Effector CD4-positive, alpha-beta T cell (primary cell): ENCODE measurements at regions not wholly inside any gene's neighbourhood (a gene's known extent, or its start where the extent isn't known, plus 50 kb on each side); places are given as distances from the start of the nearest gene placed in this dataset.

Experiments used
- DNase-seq: peaks from one replicate; pipeline ENCODE4 v3.0.0-alpha.2; 2020

DNA sequence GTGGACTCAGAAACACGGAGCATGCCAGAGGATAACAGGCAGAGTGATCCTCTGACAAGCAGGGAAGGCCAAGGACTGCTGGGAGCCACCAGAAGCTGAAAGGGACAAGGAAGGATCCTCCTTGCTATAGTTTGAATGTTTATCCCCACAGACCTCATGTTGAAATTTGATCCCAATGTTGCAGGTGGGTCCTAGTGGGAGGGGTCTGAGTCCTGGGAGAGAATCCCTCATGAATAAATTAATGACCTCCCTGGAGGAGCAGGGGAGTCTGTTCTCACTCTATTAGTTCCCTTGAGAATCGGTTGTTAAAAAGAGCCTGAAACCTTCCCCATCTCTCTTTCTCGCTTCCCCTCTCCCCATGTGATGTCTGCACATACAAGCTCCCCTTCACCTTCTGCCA lies 124.4 kb downstream of the FBXO15 start:
- no peak for DNase-seq

DNA sequence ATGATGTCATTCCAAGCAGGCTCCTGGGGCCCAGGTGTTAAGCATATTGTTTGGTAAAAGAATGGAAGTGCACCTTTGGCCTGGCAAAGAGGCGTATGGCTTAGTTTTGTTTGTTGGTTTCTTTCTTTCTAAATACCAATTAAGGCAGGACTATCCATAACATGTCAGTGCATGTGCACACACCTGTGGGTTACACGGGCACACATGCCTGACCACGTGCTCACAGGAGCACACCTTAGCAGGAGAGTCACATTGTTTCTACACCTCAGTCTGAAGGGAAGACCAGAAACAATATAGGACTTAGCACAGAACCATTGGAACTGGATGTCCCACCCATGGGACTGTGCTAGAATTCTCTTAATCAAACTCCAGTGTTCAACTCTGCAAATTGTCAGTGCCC lies 127.8 kb downstream of the FBXO15 start:
- no peak for DNase-seq

DNA sequence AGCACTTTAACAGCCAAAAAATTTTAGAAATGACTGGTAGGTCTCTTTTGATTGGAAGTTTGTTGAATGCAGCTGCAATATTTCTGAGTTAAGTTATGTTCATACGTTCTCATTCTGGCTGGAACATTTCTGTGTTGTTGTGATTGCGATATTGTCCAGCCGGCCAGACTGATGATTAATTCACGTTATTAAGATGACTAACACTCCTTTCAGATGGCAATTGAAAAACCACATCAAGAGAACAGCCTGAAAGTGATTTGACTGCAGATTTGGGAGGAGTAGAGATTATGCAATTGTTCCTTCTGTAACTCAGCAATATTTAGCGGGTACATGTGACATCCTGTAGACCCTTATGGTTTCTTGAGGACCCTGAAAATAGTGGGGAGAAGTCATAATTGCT lies 133.7 kb downstream of the FBXO15 start:
- no peak for DNase-seq

DNA sequence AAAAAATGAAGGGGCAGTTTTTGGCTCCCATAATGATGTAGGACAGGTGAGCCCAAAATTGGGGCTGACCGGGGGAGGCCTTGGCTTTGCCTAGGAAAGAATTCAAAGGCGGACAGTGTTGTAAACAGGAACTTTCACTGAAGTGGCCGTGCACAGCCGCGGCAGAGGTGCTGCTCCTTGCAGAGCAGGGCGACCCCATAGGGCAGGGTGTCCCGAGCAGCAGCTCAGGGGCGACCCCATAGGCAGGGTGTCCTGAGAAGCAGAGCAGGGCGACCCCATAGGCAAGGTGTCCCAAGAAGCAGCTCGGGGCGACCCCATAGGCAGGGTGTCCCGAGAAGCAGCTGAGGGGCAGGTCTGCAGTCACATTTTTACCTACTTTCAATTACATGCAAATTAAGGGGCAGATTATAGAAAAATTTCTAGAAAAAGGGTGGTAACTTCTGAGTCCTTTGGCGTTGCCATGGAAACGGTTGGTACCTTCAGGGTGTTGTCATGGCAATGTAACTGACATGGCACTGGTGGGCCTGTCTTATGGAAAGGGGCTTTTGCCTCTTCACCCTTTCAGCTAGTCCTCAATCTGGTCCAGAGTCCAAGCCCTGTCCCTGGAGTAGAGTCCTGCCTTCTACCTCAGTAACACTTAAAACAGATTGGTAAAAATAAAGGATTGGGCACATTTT lies 134.5 kb downstream of the FBXO15 start:
- DNase-seq: no peak

DNA sequence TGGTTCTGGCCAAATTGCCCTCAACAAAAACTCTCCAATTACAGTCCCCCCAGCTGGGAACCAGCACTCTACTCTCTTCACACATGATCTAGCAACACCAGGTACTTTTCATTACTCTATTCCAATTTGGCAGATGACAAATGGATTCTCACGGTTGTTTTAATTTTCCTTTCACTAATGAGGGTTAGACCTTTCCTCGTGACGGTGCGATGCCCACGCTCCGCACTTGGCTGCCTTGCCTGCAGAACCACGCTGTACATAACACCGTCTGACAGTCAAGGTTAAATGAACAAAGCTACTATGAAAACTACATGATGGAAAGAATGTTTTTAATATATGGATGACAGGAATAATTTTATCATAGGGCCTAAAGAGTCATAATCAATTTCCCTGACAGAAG lies 141.5 kb downstream of the FBXO15 start:
- no peak for DNase-seq

DNA sequence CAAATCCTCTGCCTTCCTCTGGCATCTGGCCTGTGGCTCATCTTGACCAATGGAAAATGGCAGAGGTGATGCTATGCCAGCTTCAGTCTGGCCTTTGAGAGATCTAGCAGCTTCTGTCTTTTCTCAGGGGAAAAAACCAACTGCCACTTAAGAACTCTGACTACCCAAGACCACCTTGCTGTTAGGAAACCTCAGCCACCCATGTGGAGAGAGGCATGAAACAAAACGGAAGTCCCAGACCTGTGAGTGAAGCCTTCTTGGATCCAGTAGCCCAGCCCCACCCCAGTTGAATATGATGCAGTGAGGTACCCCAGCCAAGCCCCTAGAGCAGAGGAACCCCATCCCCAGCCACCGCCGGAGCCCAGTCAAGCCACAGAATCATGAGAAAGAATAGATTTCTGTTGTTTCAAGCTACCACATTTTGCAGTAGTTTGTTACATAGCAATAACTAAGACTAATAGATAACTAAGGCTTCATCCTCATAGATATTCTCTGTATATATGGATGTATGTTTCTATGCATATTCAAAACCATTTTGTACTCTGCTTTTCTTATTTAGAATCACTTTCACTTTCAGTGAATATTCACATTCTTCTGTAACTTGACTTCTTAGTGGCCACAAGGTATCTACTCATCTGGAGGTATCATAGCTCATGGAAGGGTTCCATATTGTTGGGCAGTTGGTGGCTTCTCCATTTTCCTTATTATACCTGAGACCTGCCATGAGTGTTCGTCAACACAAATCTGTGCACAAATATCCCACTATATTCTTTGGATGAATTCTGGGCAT lies 142.1 kb downstream of the FBXO15 start:
- DNase-seq: no peak

DNA sequence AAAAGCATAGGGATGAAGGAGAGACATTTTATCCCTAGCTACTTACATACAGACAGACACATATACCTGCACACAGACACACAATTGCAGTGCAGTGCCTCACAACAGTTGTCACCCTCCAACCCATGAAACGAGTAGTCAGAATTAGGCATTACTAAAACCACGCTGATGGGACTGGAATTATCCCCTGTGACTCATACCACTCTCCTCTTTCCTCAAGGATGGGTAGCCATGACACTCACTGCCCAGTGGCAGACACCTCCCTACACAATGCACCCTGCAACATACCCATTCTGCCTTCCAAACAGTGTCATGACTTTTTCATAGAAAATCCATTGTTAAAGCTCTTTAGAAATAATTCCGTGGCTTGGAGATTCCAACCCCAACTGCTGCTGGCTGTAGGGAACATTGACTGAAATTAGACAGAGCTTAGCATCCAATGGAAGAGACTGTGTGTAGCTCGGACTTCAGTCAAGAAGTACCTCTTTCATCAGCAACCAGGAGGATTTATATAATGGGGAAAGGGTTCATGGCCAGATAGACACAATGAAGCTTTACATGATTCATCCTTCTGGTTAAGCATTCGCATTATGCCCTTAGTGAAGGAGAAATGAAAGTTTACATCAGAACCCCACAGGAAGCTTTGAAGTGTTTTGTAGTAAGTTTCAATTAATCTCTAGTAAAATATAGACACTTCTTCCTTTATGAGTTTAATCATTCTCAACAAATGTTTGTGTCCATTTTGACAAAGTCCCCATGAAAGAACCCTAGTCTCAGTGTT lies 155.2 kb downstream of the FBXO15 start:
- DNase-seq: no peak

DNA sequence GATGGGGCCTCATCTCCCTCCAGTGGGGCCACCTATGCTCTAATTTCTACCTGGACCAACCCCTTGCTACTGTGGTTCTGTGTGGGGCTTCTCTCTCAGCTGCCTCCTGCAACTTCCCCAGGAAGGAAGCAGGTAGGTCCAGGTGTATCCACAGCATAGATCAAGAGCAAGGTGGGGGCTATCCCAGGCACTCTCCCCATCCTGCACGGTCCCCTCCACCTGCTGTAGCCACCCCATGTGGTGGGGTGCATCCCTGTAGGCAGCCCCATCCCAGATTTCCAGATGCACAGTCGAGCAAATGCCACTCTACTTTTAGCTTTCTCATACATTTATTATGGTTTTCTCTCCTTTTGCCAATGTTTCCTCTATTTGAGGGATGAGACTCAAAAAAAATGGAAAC lies 156.1 kb downstream of the FBXO15 start:
- DNase-seq: no peak

DNA sequence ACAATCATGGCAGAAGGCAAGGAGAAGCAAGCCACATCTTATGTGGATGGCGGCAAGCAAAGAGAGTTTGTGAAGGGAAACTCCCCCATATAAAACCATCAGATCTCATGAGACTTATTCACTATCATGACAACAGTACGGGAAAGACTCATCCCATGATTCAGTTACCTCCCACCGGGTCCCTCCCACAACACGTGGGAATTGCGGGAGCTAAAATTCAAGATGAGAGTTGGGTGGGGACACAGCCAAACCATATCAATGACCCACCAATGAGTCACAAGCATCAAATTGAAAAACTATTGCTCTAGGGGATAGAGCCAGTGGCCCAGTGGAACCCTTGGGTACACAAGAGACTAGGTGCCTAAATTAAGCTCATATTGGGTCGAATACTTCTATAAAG lies 157.4 kb downstream of the FBXO15 start:
- no peak for DNase-seq

DNA sequence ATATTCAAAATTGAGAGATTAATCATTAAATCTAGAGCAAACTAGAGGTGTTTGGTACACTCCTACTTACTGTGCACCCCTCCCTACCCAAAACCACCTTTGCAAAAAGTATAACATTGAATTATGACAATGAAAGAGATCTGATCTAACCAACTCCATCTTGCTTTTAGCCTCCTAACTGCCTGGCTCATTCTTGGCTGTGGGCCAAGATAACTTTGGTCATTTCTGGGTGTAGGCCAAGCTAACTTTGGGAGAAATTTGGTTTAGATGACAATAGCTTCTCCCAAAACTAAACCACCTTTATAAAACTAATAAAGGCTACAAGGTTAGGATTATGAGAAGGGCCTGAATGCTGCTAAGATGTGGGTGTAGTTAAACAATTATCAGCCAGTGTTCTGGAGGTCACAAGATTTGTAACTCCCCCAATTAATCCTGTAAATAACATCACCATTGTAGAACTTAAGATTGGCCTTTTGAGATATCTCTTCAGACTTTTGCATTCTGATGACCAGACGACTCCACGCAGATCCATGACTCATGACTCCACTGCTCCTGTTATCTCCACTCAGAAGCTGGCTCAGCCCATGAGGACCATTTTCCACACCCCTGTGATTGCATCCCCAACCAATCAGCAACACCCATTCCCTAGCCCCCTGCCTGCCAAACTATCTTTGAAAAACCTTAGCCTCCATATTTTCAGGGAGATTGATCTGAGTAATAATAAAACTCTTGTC lies 160.2 kb downstream of the FBXO15 start:
- DNase-seq: no peak

DNA sequence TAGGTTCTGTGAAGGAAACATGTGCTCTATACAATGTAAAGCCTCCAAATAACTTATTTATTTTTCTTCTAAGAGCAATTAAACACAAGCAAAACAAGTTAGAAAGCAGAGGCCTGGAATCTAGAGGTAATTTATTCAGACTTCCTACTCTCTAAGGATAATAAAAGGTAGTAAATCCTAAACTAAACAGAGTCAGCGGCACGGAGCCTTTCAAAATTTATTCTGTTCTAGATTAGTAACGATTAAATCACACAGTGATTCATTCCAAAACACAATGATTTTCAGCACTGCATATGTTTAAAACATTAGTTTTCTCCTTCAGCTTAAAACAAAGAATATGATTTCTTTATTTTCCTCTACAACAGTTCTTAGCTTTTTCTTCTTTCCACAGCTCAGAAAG lies 160.9 kb downstream of the FBXO15 start:
- no peak for DNase-seq

DNA sequence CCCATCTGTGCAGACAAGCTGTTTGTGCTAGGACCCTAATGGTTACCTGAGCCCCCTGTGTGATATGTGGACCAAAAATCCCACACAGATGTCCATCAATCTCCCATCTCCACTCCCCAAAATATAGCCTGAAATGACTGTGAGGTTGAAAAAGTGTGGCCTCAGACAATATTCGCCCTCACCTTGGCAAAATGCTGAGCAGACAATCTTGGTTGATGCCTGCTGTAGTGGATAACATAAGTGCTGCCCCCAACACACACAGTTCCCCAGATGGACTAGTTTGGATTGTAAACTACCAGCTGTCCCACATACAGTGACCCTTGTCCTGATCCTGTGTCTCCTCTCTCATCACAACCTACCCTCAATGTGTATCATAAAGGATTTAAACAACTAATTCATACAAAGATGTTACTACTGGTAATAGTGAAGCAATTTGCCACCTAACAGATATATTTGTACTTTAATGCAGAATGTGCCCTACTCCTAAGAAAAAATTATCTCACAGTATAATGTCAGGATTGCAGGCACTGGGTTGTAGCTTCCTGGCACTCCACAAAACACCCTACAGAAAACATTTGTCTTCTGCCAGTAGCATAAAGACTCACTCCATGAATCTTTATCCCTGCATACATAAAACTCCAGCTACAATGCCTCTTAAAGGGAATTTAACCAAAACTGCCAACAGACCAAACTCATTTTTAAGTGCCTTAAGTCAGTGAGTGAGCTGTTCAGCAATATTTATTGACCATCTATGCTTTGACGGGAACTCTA lies 161.6 kb downstream of the FBXO15 start:
- DNase-seq: no peak

DNA sequence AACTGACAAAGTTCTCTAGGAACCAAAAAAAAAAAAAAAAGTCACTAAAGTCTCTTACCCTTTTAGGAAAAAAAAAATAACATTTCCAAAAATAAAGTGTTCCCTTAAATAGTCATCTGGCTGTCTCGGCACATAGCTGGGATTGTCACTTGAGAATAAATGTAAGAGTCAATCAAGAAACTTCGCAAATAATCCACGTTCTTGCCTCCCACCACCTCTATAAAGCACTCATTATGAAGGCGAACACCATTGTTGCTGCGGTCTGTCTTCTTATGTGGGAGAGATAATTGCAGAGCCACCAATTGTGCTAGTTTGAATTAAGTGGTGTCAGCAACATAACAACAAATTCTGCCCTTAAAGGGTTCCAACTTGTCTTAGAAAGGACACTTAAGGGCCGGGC lies 163.7 kb downstream of the FBXO15 start:
- DNase-seq: no peak

DNA sequence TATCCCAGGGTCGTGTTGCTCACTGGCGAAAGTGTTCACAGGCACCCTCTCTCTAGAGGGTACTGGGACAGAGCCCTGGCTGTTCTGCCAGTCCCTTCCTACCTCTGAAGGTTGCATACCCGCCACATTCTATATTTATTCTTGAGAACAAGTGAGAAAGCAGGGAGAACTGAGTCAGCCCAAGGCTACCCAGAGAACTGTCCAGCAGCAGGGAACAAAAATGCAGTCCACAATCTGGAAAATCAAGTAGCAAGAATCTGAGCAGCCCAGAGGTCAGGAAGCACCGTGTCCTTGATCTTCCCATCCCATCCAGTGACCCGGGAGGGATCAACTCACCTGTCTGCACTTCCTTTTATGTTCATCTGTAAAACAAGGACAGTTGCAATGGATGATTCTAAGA lies 164.1 kb downstream of the FBXO15 start:
- no peak for DNase-seq

DNA sequence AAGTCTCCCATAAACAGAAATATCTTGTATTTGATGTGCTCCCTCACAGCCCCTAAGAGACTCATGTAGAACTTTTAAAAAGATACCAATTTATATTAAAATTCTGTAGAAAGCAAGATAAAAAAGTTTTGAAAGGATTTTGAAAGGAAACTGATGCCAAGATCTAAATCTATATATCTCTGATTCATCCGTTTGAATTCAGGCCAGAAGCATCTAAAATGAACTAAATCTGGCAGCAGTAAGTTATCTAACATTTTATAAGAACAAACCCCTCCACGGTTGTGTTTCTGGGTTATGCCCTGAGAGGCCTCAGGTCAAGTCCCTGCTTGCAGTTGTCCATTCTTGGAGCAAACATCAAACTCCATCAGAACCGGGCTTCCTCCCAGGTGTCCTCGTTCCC lies 165.8 kb downstream of the FBXO15 start:
- DNase-seq: no peak

DNA sequence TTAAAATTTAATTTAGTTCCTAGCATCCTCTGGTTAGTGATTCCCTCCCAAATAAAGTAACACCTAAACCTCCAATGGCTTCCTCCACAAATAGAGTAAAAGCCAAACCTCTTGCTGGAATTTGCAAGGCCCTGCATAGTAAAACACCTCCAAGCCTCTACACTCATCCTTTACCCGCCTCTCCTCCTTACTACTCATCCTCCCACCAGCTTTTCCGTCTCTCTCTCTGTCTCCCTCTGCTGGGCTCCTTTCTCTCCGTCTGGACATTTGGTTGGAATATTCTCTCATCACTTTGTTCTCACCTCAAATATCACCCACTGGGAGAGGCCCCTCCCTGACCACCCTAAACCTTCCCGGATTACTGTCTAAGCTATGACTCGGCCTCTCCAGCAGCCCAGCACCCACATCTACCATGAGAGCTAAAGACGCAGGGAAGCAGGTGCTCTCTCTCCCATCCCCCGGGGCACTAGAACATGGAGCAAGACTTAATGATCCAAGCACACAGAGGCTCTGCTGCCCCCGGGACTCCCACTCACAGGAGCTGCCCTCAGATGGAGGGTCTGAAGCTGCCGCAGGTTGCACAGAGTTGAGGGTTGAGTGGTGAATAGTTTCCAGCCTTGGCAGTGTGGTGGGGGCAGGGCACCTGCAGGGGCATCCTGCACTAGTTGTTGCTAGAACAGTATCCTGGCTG lies 167.2 kb downstream of the FBXO15 start:
- no peak for DNase-seq

DNA sequence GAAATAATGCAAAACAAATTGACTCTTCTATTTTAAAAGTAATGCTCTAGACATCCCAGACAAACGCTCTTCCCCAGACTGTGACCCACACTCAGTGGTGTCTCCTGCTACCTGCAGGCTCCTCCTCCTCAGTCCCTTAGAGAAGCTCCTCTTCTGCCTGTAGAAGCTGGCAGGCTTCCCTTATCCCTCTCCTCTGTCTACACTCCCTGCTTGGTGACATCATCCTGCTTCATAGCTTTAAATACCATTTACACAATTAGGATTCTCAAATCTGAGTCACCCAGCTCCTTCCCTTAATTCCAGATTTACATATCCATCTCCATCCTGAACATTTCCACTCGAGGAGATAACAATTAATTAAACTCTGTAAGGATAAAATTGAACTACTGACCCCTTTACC lies 167.9 kb downstream of the FBXO15 start:
- DNase-seq: no peak

DNA sequence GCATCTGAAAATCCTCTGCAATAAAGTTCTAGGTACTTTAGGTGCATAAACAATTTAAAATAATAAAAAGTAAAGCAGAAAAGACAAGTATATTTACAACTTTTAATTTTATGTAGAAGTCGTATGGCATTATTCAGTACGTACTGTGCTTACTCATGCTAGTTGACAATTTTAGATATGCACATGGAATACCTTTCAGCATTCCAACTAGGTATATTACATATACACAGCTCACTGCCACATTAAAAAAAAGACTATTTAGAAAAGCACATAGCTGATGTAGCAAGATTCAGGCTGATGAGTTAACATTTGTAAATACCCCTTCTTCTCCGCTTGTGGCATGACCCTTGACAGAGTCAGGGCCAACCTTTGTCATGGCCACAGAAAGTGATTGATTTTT lies 171.2 kb downstream of the FBXO15 start:
- DNase-seq: no peak

DNA sequence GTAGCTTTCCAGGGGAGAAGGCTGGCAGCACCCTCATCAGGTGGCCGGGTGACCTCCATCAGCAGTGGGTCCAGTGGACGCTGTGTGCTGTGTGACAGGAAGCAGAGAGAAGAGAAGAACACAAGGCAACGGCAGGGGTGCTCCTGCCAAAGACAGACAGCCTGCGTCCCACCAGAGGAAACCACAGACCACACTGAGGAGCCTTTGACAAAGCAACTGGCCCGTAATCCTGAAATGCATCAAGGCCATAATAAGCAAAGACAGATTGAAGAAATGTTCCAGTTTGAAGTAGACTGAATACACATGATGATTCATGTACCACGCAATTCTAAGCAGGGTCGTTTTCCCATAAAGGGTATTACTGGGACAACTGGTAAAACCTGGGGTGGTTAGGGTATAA lies 172.4 kb downstream of the FBXO15 start:
- no peak for DNase-seq

DNA sequence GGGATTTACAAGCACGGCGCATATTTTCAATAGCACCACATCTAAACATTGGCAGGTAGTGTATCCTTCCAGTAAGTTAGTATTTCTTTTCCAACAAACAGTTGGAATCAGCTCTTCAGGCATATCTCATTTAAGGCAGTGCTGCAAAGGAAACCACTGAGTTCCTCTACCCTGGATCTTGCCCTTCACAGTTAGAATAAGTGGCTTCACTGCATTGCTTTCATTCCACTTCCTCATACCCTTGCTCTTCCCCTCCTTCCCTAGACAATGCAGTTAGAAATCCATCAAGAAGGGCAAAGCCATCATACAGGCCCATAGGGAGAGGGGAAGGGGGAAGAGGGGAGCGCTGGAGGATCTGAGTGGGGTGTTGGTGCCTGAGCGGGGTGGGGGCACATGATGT lies 173.7 kb downstream of the FBXO15 start:
- no peak for DNase-seq

DNA sequence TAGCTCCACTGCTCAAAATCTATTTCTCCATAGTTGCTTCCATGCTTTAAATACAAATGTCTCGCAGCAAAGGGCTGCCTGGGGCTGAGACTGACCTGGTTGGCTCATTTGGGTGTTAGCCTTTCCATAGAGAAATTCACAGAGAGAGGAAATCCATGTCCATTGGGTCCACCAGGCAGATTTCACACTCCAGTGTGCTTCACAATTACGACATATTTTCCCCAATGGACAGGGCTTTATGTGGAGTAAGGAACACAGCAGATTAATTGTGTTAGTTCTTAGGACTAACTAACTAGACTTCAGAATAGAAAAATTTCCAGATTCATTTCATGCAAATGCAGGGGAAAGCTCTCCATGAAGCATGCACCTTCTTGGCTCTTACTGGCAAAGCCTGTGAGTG lies 180.7 kb downstream of the FBXO15 start:
- DNase-seq: no peak

DNA sequence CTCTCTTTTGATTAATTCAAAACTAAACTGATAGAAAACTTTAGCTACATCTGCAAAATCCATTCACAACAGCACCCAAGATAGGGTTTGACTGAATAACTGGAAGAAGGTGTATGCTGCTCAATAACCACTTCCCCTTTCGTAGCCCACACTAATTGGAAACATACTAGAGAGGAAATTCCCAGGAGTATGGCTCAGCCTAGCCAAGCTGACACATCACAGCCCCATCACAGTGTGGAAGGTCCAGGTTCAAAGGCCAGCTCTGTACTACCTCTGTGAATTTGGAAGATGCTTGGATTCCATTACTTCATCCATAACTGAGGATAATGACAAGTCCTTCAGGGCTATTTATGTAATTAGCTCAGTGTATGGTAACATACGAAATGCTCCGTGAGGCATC lies 185.4 kb downstream of the FBXO15 start:
- no peak for DNase-seq
